H1 (cell line): ENCODE measurements at regions not wholly inside any gene's neighbourhood (a gene's known extent, or its start where the extent isn't known, plus 50 kb on each side); places are given as distances from the start of the nearest gene placed in this dataset.

Source experiments
- CHD2 ChIP-seq: IDR thresholded peaks from 2 replicates; pipeline ENCODE4 v1.6.1; 2012; ENCODE audit warnings: low read length, improper control_type of control experiment
- EP300 ChIP-seq, 2 experiments: IDR thresholded peaks; 1 replicate in 1 of 2; 2 replicates in 1 of 2; pipeline ENCODE4 v1.6.1; 2011 to 2012; ENCODE audit warnings: low read depth in 2 of 2, low read length in 2 of 2, mild to moderate bottlenecking in 2 of 2, borderline replicate concordance in 1 of 2, inconsistent platforms in 1 of 2, moderate library complexity in 1 of 2
- KDM1A ChIP-seq: fragments of 200-600, 300-600 bp; sonication (generic); IDR thresholded peaks from 2 replicates; pipeline ENCODE4 v1.7.1; 2016; ENCODE audit warnings: mild to moderate bottlenecking, low read length, borderline replicate concordance
- KDM5A ChIP-seq: fragments of 200-600 bp; IDR thresholded peaks from 2 replicates; pipeline ENCODE4 v1.7.1; 2012; ENCODE audit warnings: mild to moderate bottlenecking, low read length, inconsistent platforms, mixed read lengths
- POLR2A ChIP-seq, 2 experiments: IDR thresholded peaks; 1 replicate in 1 of 2; 2 replicates in 1 of 2; pipeline ENCODE4 v1.6.1; 2011; ENCODE audit warnings: low read depth in 2 of 2, low read length in 2 of 2, mild to moderate bottlenecking in 2 of 2; ENCODE audit errors: control extremely low read depth in 1 of 2
- POLR2AphosphoS5 ChIP-seq: IDR thresholded peaks from 2 replicates; pipeline ENCODE4 v1.6.1; 2011; ENCODE audit warnings: low read depth, low read length
- SRF ChIP-seq: IDR thresholded peaks from 2 replicates; pipeline ENCODE4 v1.6.1; 2011; ENCODE audit warnings: mild to moderate bottlenecking, low read depth, low read length, moderate library complexity
- SUZ12 ChIP-seq: fragments of 200-600 bp; sonication (generic); IDR thresholded peaks from 2 replicates; pipeline ENCODE4 v1.6.1; 2012; ENCODE audit warnings: mild to moderate bottlenecking, inconsistent platforms, low read length, moderate library complexity, mixed read lengths
- TAF1 ChIP-seq: IDR thresholded peaks from 2 replicates; pipeline ENCODE4 v1.6.1; 2011; ENCODE audit warnings: mild to moderate bottlenecking, low read depth, low read length
- YY1 ChIP-seq: IDR thresholded peaks from 2 replicates; pipeline ENCODE4 v1.6.1; 2011; ENCODE audit warnings: low read depth, mild to moderate bottlenecking, low read length
- TF ChIP-seq, protein P1 (sequence below), 3 experiments: IDR thresholded peaks; 1 replicate in 2 of 3; 2 replicates in 1 of 3; pipeline versions ENCODE4 v1.5.1 to v1.6.1; 2011; ENCODE audit warnings: low read length in 3 of 3, mild to moderate bottlenecking in 3 of 3, inconsistent platforms in 2 of 3, low read depth in 1 of 3, moderate library complexity in 1 of 3; ENCODE audit not compliant: insufficient read depth in 1 of 3; ENCODE audit errors: control extremely low read depth in 1 of 3
- TF ChIP-seq, protein P2 (sequence below): IDR thresholded peaks from 2 replicates; pipeline ENCODE4 v1.6.1; 2012; ENCODE audit warnings: inconsistent platforms

DNA sequence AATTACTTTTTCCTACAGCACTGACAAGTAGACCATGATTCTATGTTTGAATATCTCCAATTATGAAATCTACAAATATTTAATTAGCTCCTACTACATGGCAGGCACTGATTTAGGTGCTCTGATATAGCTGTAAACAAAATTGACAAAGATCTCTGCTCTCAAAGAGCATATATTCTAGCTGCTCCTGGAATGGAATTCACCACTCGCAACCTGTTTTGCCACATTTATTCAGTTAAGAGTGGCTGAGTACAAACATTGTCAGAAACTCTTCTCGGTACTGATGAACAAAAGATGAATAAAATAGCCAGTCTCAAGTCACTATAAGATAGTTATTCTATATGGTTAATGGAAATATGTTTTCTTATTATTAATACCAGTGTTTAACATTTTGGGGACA is 114.2 kb upstream of the PDE4D start:
- TF ChIP-seq, protein P1, sequence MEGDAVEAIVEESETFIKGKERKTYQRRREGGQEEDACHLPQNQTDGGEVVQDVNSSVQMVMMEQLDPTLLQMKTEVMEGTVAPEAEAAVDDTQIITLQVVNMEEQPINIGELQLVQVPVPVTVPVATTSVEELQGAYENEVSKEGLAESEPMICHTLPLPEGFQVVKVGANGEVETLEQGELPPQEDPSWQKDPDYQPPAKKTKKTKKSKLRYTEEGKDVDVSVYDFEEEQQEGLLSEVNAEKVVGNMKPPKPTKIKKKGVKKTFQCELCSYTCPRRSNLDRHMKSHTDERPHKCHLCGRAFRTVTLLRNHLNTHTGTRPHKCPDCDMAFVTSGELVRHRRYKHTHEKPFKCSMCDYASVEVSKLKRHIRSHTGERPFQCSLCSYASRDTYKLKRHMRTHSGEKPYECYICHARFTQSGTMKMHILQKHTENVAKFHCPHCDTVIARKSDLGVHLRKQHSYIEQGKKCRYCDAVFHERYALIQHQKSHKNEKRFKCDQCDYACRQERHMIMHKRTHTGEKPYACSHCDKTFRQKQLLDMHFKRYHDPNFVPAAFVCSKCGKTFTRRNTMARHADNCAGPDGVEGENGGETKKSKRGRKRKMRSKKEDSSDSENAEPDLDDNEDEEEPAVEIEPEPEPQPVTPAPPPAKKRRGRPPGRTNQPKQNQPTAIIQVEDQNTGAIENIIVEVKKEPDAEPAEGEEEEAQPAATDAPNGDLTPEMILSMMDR (IDR thresholded peaks at IDR 0.05; ENCODE audit: control extremely low read depth in 1 of 3, insufficient read depth in 1 of 3, low read depth in 1 of 3, low read length in 3 of 3): no peak
- TF ChIP-seq, protein P2, sequence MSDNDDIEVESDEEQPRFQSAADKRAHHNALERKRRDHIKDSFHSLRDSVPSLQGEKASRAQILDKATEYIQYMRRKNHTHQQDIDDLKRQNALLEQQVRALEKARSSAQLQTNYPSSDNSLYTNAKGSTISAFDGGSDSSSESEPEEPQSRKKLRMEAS: no peak
- TF ChIP-seq POLR2AphosphoS5 (no peak), POLR2A (IDR thresholded peaks at IDR 0.05; ENCODE audit: control extremely low read depth in 1 of 2, low read depth in 2 of 2, low read length in 2 of 2) (no peak), CHD2 (no peak), SUZ12 (no peak), YY1 (no peak), SRF (no peak), EP300 (IDR thresholded peaks at IDR 0.05; ENCODE audit: borderline replicate concordance in 1 of 2, low read depth in 2 of 2, low read length in 2 of 2) (no peak), KDM1A (no peak), TAF1 (no peak), KDM5A (no peak)
